ENCODE measurements at regions not wholly inside any gene's neighbourhood (a gene's known extent, or its start where the extent isn't known, plus 50 kb on each side); places are given as distances from the start of the nearest gene placed in this dataset.

DNA sequence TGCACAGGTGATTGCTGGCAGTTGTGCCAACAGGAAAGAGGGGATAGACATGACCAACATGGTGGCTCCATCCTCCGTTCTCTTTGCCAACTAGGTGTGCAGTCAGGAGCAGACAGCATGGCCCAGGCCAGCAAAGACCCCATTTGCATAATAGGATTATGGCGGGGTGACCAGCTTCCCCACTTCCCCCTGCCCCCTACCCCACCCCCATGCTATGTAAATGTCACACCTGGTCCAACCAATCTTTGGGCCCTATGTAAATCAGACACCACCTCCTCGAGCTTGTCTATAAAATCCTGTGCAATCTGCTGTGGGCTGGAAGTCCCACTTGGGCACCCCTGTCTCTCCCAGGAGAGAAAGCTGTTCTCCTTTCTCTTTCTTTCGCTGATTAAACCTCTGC is 146.0 kb downstream of the SLC30A10 start:
- dilution Hi-C loops (cut with MboI; ENCODE audit: extremely low pct_ligation_motif_present, low sequenced_read_pairs) = no loop called here
- no peak for TF ChIP-seq EZH2 (IDR thresholded peaks at IDR 0.05; ENCODE audit: low read length)
- TF ChIP-seq, protein P1, sequence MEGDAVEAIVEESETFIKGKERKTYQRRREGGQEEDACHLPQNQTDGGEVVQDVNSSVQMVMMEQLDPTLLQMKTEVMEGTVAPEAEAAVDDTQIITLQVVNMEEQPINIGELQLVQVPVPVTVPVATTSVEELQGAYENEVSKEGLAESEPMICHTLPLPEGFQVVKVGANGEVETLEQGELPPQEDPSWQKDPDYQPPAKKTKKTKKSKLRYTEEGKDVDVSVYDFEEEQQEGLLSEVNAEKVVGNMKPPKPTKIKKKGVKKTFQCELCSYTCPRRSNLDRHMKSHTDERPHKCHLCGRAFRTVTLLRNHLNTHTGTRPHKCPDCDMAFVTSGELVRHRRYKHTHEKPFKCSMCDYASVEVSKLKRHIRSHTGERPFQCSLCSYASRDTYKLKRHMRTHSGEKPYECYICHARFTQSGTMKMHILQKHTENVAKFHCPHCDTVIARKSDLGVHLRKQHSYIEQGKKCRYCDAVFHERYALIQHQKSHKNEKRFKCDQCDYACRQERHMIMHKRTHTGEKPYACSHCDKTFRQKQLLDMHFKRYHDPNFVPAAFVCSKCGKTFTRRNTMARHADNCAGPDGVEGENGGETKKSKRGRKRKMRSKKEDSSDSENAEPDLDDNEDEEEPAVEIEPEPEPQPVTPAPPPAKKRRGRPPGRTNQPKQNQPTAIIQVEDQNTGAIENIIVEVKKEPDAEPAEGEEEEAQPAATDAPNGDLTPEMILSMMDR (optimal IDR thresholded peaks at IDR 0.05 in 1 of 3, IDR thresholded peaks at IDR 0.05 in 1 of 3, conservative IDR thresholded peaks at IDR 0.05 in 1 of 3; ENCODE audit: extremely low read depth in 1 of 3, insufficient read depth in 2 of 3, low read length in 3 of 3) = no peak
- no peak for FAIRE-seq

DNA sequence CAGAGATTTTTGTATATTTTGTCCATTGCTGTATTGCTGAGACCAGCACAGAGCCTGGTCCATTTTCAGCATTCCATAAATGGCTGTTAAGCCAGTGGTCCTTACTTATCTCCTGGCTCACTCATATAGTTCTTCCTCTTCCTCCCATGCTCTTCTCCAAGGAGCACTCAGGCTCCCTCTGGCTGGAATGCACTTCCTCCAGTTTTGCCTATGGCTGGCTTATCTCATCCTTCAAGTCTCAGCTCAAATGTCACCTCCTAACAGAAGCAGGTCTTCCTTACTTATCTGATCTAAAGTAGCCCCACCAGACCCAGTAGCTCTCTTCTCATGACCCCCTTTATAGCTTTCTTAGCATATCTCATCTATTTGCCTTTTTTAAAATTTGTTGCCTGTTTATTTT is 146.9 kb downstream of the SLC30A10 start:
- no peaks in the 10 kb centered on the region for H3K9me1 ChIP-seq (ENCODE audit: control insufficient read depth, extremely low read depth, insufficient read depth, low read length)
- H4K20me1 ChIP-seq (ENCODE audit: control insufficient read depth, extremely low read depth, insufficient read depth, low read length) = no peaks in the 10 kb centered on the region
- FAIRE-seq (no peak), DNase-seq (ENCODE audit: low read depth, low spot score) (no peak)
- H3K9ac ChIP-seq (ENCODE audit: control insufficient read depth, extremely low read depth, insufficient read depth, low read length) = no peak overlapping the region
- TF ChIP-seq EZH2 (IDR thresholded peaks at IDR 0.05; ENCODE audit: low read length) = no peak
- TF ChIP-seq, protein P1 (optimal IDR thresholded peaks at IDR 0.05 in 1 of 3, IDR thresholded peaks at IDR 0.05 in 1 of 3, conservative IDR thresholded peaks at IDR 0.05 in 1 of 3; ENCODE audit: extremely low read depth in 1 of 3, insufficient read depth in 2 of 3, low read length in 3 of 3) = no peak
- H3K27ac ChIP-seq (ENCODE audit: control insufficient read depth, insufficient read depth, low read length) = no peak overlapping the region
- H3K27me3 ChIP-seq (ENCODE audit: control insufficient read depth, extremely low read depth, insufficient read depth, low read length) = no peaks in the 10 kb centered on the region
- dilution Hi-C loops (cut with MboI; ENCODE audit: extremely low pct_ligation_motif_present, low sequenced_read_pairs) = no loop called here
- H3K4me1 ChIP-seq (ENCODE audit: control insufficient read depth, extremely low read depth, insufficient read depth, low read length) = no peaks in the 10 kb centered on the region
- H2AFZ ChIP-seq (ENCODE audit: control insufficient read depth, low read length) = no peak overlapping the region
- no peaks in the 10 kb centered on the region for H3K36me3 ChIP-seq (ENCODE audit: control insufficient read depth in 2 of 2, extremely low read depth in 1 of 2, insufficient read depth in 2 of 2, low read length in 2 of 2)
- no peak overlapping the region for H3K4me3 ChIP-seq (ENCODE audit: control insufficient read depth in 2 of 3, extremely low read depth in 1 of 3, insufficient read depth in 2 of 3, low read depth in 1 of 3, low read length in 3 of 3)
- H3K9me3 ChIP-seq (ENCODE audit: control insufficient read depth, low read depth, low read length) = no peaks in the 10 kb centered on the region
- no peaks in the 10 kb centered on the region for H3K79me2 ChIP-seq (ENCODE audit: control insufficient read depth, insufficient read depth, low read length)
- H3K4me2 ChIP-seq (ENCODE audit: control insufficient read depth, extremely low read depth, insufficient read depth, low read depth, low read length) = no peak overlapping the region

More for the DNA sequence above, 146.0 kb downstream of the SLC30A10 start:
- Histone ChIP-seq H2AFZ (ENCODE audit: control insufficient read depth, low read length) (no peak overlapping the region), H3K36me3 (ENCODE audit: control insufficient read depth in 2 of 2, extremely low read depth in 1 of 2, insufficient read depth in 2 of 2, low read length in 2 of 2) (no peaks in the 10 kb centered on the region), H3K4me2 (ENCODE audit: control insufficient read depth, extremely low read depth, insufficient read depth, low read depth, low read length) (no peak overlapping the region), H3K27ac (ENCODE audit: control insufficient read depth, insufficient read depth, low read length) (no peak overlapping the region), H4K20me1 (ENCODE audit: control insufficient read depth, extremely low read depth, insufficient read depth, low read length) (no peaks in the 10 kb centered on the region), H3K9ac (ENCODE audit: control insufficient read depth, extremely low read depth, insufficient read depth, low read length) (no peak overlapping the region), H3K79me2 (ENCODE audit: control insufficient read depth, insufficient read depth, low read length) (no peaks in the 10 kb centered on the region), H3K9me1 (ENCODE audit: control insufficient read depth, extremely low read depth, insufficient read depth, low read length) (no peaks in the 10 kb centered on the region), H3K4me3 (ENCODE audit: control insufficient read depth in 2 of 3, extremely low read depth in 1 of 3, insufficient read depth in 2 of 3, low read depth in 1 of 3, low read length in 3 of 3) (no peak overlapping the region), H3K9me3 (ENCODE audit: control insufficient read depth, low read depth, low read length) (no peaks in the 10 kb centered on the region), H3K27me3 (ENCODE audit: control insufficient read depth, extremely low read depth, insufficient read depth, low read length) (no peaks in the 10 kb centered on the region), H3K4me1 (ENCODE audit: control insufficient read depth, extremely low read depth, insufficient read depth, low read length) (no peaks in the 10 kb centered on the region)
- no peak for DNase-seq (ENCODE audit: low read depth, low spot score)
